Sigmoid colon (tissue), 6 donors: ENCODE measurements at regions not wholly inside any gene's neighbourhood (a gene's known extent, or its start where the extent isn't known, plus 50 kb on each side); places are given as distances from the start of the nearest gene placed in this dataset.

Experiments used
- DNase-seq: peaks from one replicate; pipeline ENCODE4 v3.0.0-alpha.2; 2019
- H3K27ac ChIP-seq, 4 donors: fragments of 200-600 bp; sonication (generic); one replicate each; pipeline ENCODE4 v1.5.1; 2016 to 2019; ENCODE audit warnings: mild to moderate bottlenecking in 1 of 4
- H3K27me3 ChIP-seq, 3 donors: fragments of 200-600 bp; sonication (generic); one replicate each; pipeline ENCODE4 v1.5.1; 2019; ENCODE audit warnings: mild to moderate bottlenecking in 1 of 3
- H3K36me3 ChIP-seq, 4 donors: fragments of 200-600 bp; sonication (generic); one replicate each; pipeline ENCODE4 v1.5.1; 2016 to 2019
- H3K4me1 ChIP-seq, 4 donors: fragments of 200-600 bp; sonication (generic); one replicate each; pipeline ENCODE4 v1.5.1; 2017 to 2019
- H3K4me3 ChIP-seq, 4 donors: fragments of 200-600 bp; sonication (generic); one replicate each; pipeline ENCODE4 v1.5.1; 2017 to 2019; ENCODE audit warnings: mild to moderate bottlenecking in 2 of 4, moderate library complexity in 1 of 4
- H3K9me3 ChIP-seq, 4 donors: fragments of 200-600 bp in 3 of 4; sonication (generic) in 3 of 4; one replicate each; pipeline versions ENCODE4 v1.5.1 to v1.6.1; 2013 to 2019
- CTCF ChIP-seq, 4 experiments: fragments of 450-650 bp in 3 of 4; fragments of 200-600 bp in 1 of 4; IDR thresholded peaks; one replicate each; pipeline ENCODE4 v1.5.1; 2016 to 2019; ENCODE audit warnings: antibody characterized with exemption in 4 of 4, mild to moderate bottlenecking in 3 of 4, moderate library complexity in 2 of 4
- EP300 ChIP-seq, 4 donors: sonication (generic); formaldehyde crosslinking; IDR thresholded peaks; one replicate each; pipeline ENCODE4 v1.6.1; 2017; ENCODE audit warnings: antibody characterized with exemption in 4 of 4
- POLR2A ChIP-seq, 2 donors: fragments of 450-650 bp; IDR thresholded peaks; one replicate each; pipeline ENCODE4 v1.6.1; 2016; ENCODE audit warnings: antibody characterized with exemption in 2 of 2, mild to moderate bottlenecking in 2 of 2, moderate library complexity in 2 of 2
- POLR2AphosphoS5 ChIP-seq, 4 donors: sonication (generic); formaldehyde crosslinking; IDR thresholded peaks; one replicate each; pipeline ENCODE4 v1.6.1; 2017; ENCODE audit warnings: antibody characterized with exemption in 4 of 4
- WGBS, 2 donors: extraction: QIAGEN DNeasy Blood & Tissue Kit; methylation state at CpG; one replicate each; pipeline ENCODE4 v1.1.7; 2013; 5-methylcytosine and 5-hydroxymethylcytosine counted together
- intact Hi-C: fragments of 100-400 bp; cut with DNase I; formaldehyde crosslinking; loops from one replicate; pipeline ENCODE4 v1.15.1; 2023
- donor health status: healthy with polysubstance abuse.
- donor health status: healthy.

GRCh38 chr11:29002816-29003215, 894.6 kb downstream of the METTL15 start:
- TF ChIP-seq EP300 (IDR thresholded peaks at IDR 0.05) (no peak), POLR2AphosphoS5 (IDR thresholded peaks at IDR 0.05) (no peak), CTCF (IDR thresholded peaks at IDR 0.05) (no peak), POLR2A (IDR thresholded peaks at IDR 0.05) (no peak)
- no peaks in the 10 kb centered on the region for H3K4me1 ChIP-seq
- H3K27me3 ChIP-seq, result no peaks in the 10 kb centered on the region
- H3K4me3 ChIP-seq, result no peak overlapping the region
- no peaks in the 10 kb centered on the region for H3K36me3 ChIP-seq
- H3K9me3 ChIP-seq, result no peaks in the 10 kb centered on the region
- intact Hi-C loops, result no loop called here
- WGBS, 2 donors, result 47 to 67% methylated on average over 3 of the region's 3 CpGs
- no peak for DNase-seq
- no peak overlapping the region for H3K27ac ChIP-seq

GRCh38 chr11:28999620-29000019, 891.4 kb downstream of the METTL15 start:
- H3K4me1 ChIP-seq, result no peaks in the 10 kb centered on the region
- TF ChIP-seq CTCF (IDR thresholded peaks at IDR 0.05) (no peak), EP300 (IDR thresholded peaks at IDR 0.05) (no peak), POLR2A (IDR thresholded peaks at IDR 0.05) (no peak), POLR2AphosphoS5 (IDR thresholded peaks at IDR 0.05) (no peak)
- intact Hi-C loops, result no loop called here
- no peak overlapping the region for H3K4me3 ChIP-seq
- no peak overlapping the region for H3K27ac ChIP-seq
- no peak for DNase-seq
- H3K27me3 ChIP-seq, result no peaks in the 10 kb centered on the region
- 86 to 93% methylated on average over 1 of the region's 1 CpG for WGBS, 2 donors
- H3K9me3 ChIP-seq, result no peaks in the 10 kb centered on the region
- H3K36me3 ChIP-seq, result no peaks in the 10 kb centered on the region

GRCh38 chr11:28992996-28993395, 884.8 kb downstream of the METTL15 start:
- H3K4me3 ChIP-seq, result no peak overlapping the region
- WGBS, 2 donors, result 39 to 52% methylated on average over 2 of the region's 2 CpGs
- H3K27me3 ChIP-seq, result no peaks in the 10 kb centered on the region
- intact Hi-C loops, result no loop called here
- no peaks in the 10 kb centered on the region for H3K36me3 ChIP-seq
- TF ChIP-seq EP300 (IDR thresholded peaks at IDR 0.05) (no peak), POLR2A (IDR thresholded peaks at IDR 0.05) (no peak), CTCF (IDR thresholded peaks at IDR 0.05) (no peak), POLR2AphosphoS5 (IDR thresholded peaks at IDR 0.05) (no peak)
- no peak for DNase-seq
- no peaks in the 10 kb centered on the region for H3K4me1 ChIP-seq
- no peaks in the 10 kb centered on the region for H3K9me3 ChIP-seq
- H3K27ac ChIP-seq, result no peak overlapping the region

- intact Hi-C loops, result no loop called here
- no peak for TF ChIP-seq POLR2AphosphoS5 (IDR thresholded peaks at IDR 0.05)
- TF ChIP-seq CTCF (IDR thresholded peaks at IDR 0.05), result no peak
- TF ChIP-seq EP300 (IDR thresholded peaks at IDR 0.05), result no peak
- TF ChIP-seq POLR2A (IDR thresholded peaks at IDR 0.05), result no peak
- H3K36me3 ChIP-seq, result no peaks in the 10 kb centered on the region
- H3K4me1 ChIP-seq, result no peaks in the 10 kb centered on the region
- no peaks in the 10 kb centered on the region for H3K9me3 ChIP-seq
- no peak overlapping the region for H3K27ac ChIP-seq
- WGBS, 2 donors, result 91 to 92% methylated on average over 4 of the region's 4 CpGs
- no peak for DNase-seq
- no peak overlapping the region for H3K4me3 ChIP-seq
- no peaks in the 10 kb centered on the region for H3K27me3 ChIP-seq
These were observed 876.0 kb downstream of the METTL15 start for GRCh38 chr11:28984231-28984630.

GRCh38 chr11:28983780-28984179, 875.6 kb downstream of the METTL15 start:
- TF ChIP-seq EP300 (IDR thresholded peaks at IDR 0.05), result no peak
- TF ChIP-seq POLR2A (IDR thresholded peaks at IDR 0.05), result no peak
- TF ChIP-seq CTCF (IDR thresholded peaks at IDR 0.05), result no peak
- no peak for TF ChIP-seq POLR2AphosphoS5 (IDR thresholded peaks at IDR 0.05)
- Histone ChIP-seq H3K27me3 (no peaks in the 10 kb centered on the region), H3K4me3 (no peak overlapping the region), H3K9me3 (no peaks in the 10 kb centered on the region), H3K4me1 (no peaks in the 10 kb centered on the region), H3K27ac (no peak overlapping the region), H3K36me3 (no peaks in the 10 kb centered on the region)
- DNase-seq, result no peak
- intact Hi-C loops, result no loop called here
- WGBS, 2 donors, result 53 to 81% methylated on average over 3 of the region's 3 CpGs
